Duodenal mucosa (tissue), 2 donors: ENCODE measurements at regions not wholly inside any gene's neighbourhood (a gene's known extent, or its start where the extent isn't known, plus 50 kb on each side); places are given as distances from the start of the nearest gene placed in this dataset.

ENCODE experiments used
- H3K27ac ChIP-seq: one replicate; pipeline ENCODE4 v1.7.0; 2013; ENCODE audit warnings: low read depth, low read length
- H3K27me3 ChIP-seq, 2 donors: one replicate each; pipeline ENCODE4 v1.7.0; 2013; ENCODE audit warnings: low read length in 2 of 2, control low read depth in 1 of 2; ENCODE audit not compliant: insufficient read depth in 2 of 2, control insufficient read depth in 1 of 2
- H3K36me3 ChIP-seq, 2 donors: one replicate each; pipeline ENCODE4 v1.7.0; 2013; ENCODE audit warnings: low read length in 2 of 2, control low read depth in 1 of 2; ENCODE audit not compliant: insufficient read depth in 2 of 2, control insufficient read depth in 1 of 2
- H3K4me1 ChIP-seq, 2 donors: one replicate each; pipeline ENCODE4 v1.7.0; 2013; ENCODE audit warnings: low read length in 2 of 2, control low read depth in 1 of 2; ENCODE audit not compliant: insufficient read depth in 2 of 2, control insufficient read depth in 1 of 2
- H3K4me3 ChIP-seq, 2 donors: one replicate each; pipeline ENCODE4 v1.7.0; 2013; ENCODE audit warnings: low read length in 2 of 2, low read depth in 1 of 2
- H3K9ac ChIP-seq, 2 donors: one replicate each; pipeline ENCODE4 v1.7.0; 2013; ENCODE audit warnings: low read length in 2 of 2, low read depth in 1 of 2
- H3K9me3 ChIP-seq, 2 donors: one replicate each; pipeline ENCODE4 v1.7.0; 2013; ENCODE audit warnings: low read length in 2 of 2, control low read depth in 1 of 2; ENCODE audit not compliant: control insufficient read depth in 1 of 2

DNA sequence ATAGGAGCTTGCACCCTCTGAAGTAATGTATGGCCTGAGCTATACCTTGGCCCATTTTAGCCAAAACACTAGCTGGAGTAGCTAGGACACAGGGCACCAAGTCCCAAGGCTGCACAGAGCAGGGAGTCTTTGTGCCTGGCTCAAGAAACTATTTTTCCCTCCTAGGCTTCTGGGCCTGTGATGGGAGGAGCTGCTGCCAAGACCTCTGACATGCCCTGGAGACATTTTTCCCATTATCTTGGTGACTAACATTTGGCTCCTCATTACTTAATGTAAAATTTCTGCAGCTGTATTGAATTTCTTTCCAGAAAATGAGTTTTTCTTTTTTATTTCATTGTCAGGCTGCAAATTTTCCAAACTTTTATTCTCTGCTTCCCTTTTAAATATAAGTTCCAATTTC is 1099.2 kb downstream of the CDH18 start:
- Histone ChIP-seq H3K36me3 (no peaks in the 10 kb centered on the region), H3K4me3 (no peak overlapping the region), H3K27ac (no peak overlapping the region), H3K4me1 (no peaks in the 10 kb centered on the region), H3K9me3 (peaks cover 0 to 10% of the 10 kb centered on the region in 2 donors), H3K9ac (no peak overlapping the region), H3K27me3 (no peaks in the 10 kb centered on the region)

DNA sequence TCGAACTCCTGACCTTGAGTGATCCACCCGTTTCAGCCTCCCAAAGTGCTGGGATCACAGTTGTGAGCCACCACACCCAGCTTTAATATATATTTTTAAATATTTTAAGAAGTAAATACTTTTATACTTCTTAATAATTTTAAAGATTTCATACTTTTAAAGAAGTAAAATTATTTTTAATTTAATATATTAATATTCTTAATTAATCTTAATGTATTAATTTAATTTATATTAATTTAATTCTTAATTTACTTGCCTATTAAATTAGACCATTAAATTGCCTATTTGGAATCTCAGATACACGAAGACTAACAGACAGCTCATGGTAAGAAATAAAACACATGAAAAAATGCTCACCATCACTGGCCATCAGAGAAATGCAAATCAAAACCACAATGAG is 1087.4 kb downstream of the CDH18 start:
- Histone ChIP-seq H3K4me1 (no peaks in the 10 kb centered on the region), H3K27me3 (no peaks in the 10 kb centered on the region), H3K9me3 (no peaks in the 10 kb centered on the region), H3K27ac (no peak overlapping the region), H3K36me3 (no peaks in the 10 kb centered on the region), H3K9ac (no peak overlapping the region), H3K4me3 (no peak overlapping the region)

DNA sequence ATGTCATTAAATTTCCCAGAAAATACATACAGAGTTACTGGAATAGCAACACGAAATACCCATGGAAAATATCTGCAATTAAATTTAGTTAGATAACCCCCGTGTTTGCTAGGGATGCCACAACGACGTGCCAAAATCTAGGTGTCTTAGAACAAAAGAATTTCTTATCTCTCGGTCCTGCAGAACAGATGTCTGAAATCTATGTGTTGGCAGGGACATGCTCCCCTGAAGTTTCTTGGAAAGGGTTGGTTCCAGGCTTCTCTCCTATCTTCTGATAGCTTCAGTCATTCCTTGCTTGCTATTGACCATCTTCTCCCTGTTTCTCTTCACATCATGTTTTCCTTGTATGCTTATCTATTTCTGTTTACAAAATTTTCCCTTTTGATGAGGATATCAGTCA is 1067.0 kb downstream of the CDH18 start:
- no peak overlapping the region for H3K9ac ChIP-seq
- no peaks in the 10 kb centered on the region for H3K36me3 ChIP-seq

GRCh38 chr5:18932081-18932480 is 1055.9 kb downstream of the CDH18 start:
- Histone ChIP-seq H3K9ac (no peak overlapping the region), H3K4me3 (no peak overlapping the region), H3K27me3 (no peaks in the 10 kb centered on the region), H3K36me3 (no peaks in the 10 kb centered on the region), H3K9me3 (peaks cover 0 to 7% of the 10 kb centered on the region in 2 donors), H3K27ac (no peak overlapping the region), H3K4me1 (no peaks in the 10 kb centered on the region)

More for the DNA sequence above, 1067.0 kb downstream of the CDH18 start:
- no peak overlapping the region for H3K27ac ChIP-seq
- no peaks in the 10 kb centered on the region for H3K27me3 ChIP-seq
- peaks cover 0 to 5% of the 10 kb centered on the region in 2 donors for H3K9me3 ChIP-seq
- H3K4me1 ChIP-seq, result no peaks in the 10 kb centered on the region
- no peak overlapping the region for H3K4me3 ChIP-seq

DNA sequence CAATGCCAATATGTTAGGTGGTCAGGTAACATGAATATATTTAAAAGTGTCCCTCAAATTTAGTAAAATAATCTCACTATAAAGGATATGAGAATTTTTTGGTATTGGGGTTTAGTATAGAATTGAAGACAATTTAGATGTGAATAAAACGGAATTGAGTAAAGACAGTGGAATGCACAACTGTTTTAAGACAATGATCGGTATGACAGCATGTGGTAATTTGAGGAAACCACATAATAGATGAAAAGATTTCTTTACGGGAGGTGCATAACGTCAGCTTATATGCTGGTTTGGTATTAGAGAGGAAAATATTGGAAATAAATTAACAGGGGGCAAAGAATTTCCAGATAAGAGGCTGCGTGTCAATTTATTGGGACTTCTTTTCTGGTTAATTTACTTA is 1043.2 kb downstream of the CDH18 start:
- Histone ChIP-seq H3K4me1 (no peaks in the 10 kb centered on the region), H3K27ac (no peak overlapping the region), H3K27me3 (no peaks in the 10 kb centered on the region), H3K9ac (no peak overlapping the region), H3K9me3 (peaks cover 4 to 6% of the 10 kb centered on the region in 2 donors), H3K36me3 (no peaks in the 10 kb centered on the region), H3K4me3 (no peak overlapping the region)

DNA sequence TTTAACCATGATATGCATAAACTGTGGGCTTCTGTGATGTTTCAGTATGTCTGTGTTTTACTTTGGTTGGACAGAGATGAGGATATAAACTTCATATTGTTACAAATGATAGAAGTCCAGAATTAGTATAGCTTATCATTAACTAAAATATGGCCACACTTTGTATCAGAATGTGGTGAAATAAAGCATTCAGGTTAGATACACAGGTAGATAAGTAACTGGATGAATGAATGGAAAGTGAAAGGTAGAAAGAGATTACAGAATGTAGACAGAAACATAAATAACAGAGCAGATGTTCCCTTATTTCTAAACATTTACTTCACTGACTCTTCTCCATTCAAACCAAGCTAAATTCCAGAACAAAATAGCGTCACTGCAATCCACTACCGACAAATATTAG is 1033.8 kb downstream of the CDH18 start:
- Histone ChIP-seq H3K36me3 (no peaks in the 10 kb centered on the region), H3K4me1 (no peaks in the 10 kb centered on the region), H3K27me3 (no peaks in the 10 kb centered on the region), H3K9ac (no peak overlapping the region), H3K9me3 (no peaks in the 10 kb centered on the region), H3K4me3 (no peak overlapping the region), H3K27ac (no peak overlapping the region)

DNA sequence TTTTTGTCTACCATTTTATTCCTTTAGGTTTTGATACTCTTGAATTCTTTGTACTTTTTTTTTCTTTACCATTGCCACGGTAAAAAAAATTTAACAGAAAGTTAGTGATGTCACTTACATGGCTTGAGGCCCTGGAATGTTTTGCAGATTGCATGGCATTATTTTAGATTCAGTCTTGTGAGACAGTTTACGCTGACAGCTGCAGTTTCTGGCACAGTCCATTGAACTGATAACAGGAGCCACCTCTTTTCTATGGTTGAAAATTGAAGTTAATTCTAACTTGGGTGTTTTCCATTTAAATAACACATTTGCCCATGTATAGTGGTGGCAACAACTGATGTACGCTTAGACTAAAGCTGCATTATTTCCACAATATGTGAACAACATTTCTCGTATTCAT is 1028.5 kb downstream of the CDH18 start:
- Histone ChIP-seq H3K9ac (no peak overlapping the region), H3K4me3 (no peak overlapping the region), H3K4me1 (no peaks in the 10 kb centered on the region), H3K27me3 (no peaks in the 10 kb centered on the region), H3K36me3 (no peaks in the 10 kb centered on the region), H3K27ac (no peak overlapping the region), H3K9me3 (no peaks in the 10 kb centered on the region)

- H3K4me1 ChIP-seq, result no peaks in the 10 kb centered on the region
- no peaks in the 10 kb centered on the region for H3K36me3 ChIP-seq
- no peak overlapping the region for H3K27ac ChIP-seq
- H3K9me3 ChIP-seq, result peaks cover 0 to 3% of the 10 kb centered on the region in 2 donors
- H3K4me3 ChIP-seq, result no peak overlapping the region
- no peak overlapping the region for H3K9ac ChIP-seq
- no peaks in the 10 kb centered on the region for H3K27me3 ChIP-seq
Measured at GRCh38 chr5:18961234-18961633, 1026.8 kb downstream of the CDH18 start.

- Histone ChIP-seq H3K36me3 (no peaks in the 10 kb centered on the region), H3K4me3 (no peak overlapping the region), H3K27me3 (no peaks in the 10 kb centered on the region), H3K27ac (no peak overlapping the region), H3K9ac (no peak overlapping the region), H3K4me1 (no peaks in the 10 kb centered on the region), H3K9me3 (peaks cover 0 to 4% of the 10 kb centered on the region in 2 donors)
Measured at GRCh38 chr5:18965893-18966292, 1022.1 kb downstream of the CDH18 start.

GRCh38 chr5:18967637-18968036 is 1020.4 kb downstream of the CDH18 start:
- H3K27me3 ChIP-seq, result no peaks in the 10 kb centered on the region
- no peak overlapping the region for H3K9ac ChIP-seq
- no peak overlapping the region for H3K27ac ChIP-seq
- no peaks in the 10 kb centered on the region for H3K4me1 ChIP-seq
- H3K4me3 ChIP-seq, result no peak overlapping the region
- H3K9me3 ChIP-seq, result peaks cover 0 to 4% of the 10 kb centered on the region in 2 donors
- H3K36me3 ChIP-seq, result no peaks in the 10 kb centered on the region

GRCh38 chr5:18968966-18969365 is 1019.0 kb downstream of the CDH18 start:
- peaks cover 0 to 4% of the 10 kb centered on the region in 2 donors for H3K9me3 ChIP-seq
- H3K36me3 ChIP-seq, result no peaks in the 10 kb centered on the region
- H3K27me3 ChIP-seq, result no peaks in the 10 kb centered on the region
- H3K4me3 ChIP-seq, result no peak overlapping the region
- no peak overlapping the region for H3K9ac ChIP-seq
- H3K4me1 ChIP-seq, result no peaks in the 10 kb centered on the region
- no peak overlapping the region for H3K27ac ChIP-seq
